PC-9 (cell line): ENCODE measurements at regions not wholly inside any gene's neighbourhood (a gene's known extent, or its start where the extent isn't known, plus 50 kb on each side); places are given as distances from the start of the nearest gene placed in this dataset.

Experiments
- BruUV-seq: library from RNA; stranded (reverse); fragments of 400-500 nt; replicated peaks from 2 replicates; lab custom pipeline; 2021; lab: Mats Ljungman, UMichigan
- CTCF ChIA-PET: fragments of 300-600 bp; sonication (Branson Sonifier 250); formaldehyde crosslinking; loops from one replicate; lab custom pipeline; 2022; ENCODE audit warnings: antibody characterized with exemption; lab: Charles Lee
- POLR2A ChIA-PET: fragments of 300-600 bp; sonication (Branson Sonifier 250); formaldehyde crosslinking; loops from one replicate; lab custom pipeline; 2022; ENCODE audit warnings: antibody characterized with exemption; ENCODE audit not compliant: unreplicated experiment; lab: Charles Lee
- DNase-seq, 2 experiments: peaks; one replicate each; pipeline versions ENCODE4 v3.0.0 to v3.0.0-alpha.2; 2015 to 2022; ENCODE audit warnings: mixed read lengths in 1 of 2
- H2AFZ ChIP-seq: fragments of 200-600 bp; sonication (generic); 2 replicates; pipeline ENCODE4 v1.8.1; 2017; ENCODE audit warnings: antibody characterized with exemption
- H3F3A ChIP-seq: fragments of 200-600 bp; sonication (generic); 2 replicates; pipeline ENCODE4 v1.8.1; 2017; ENCODE audit warnings: antibody characterized with exemption, mild to moderate bottlenecking, low read depth; ENCODE audit not compliant: insufficient read depth
- H3K27ac ChIP-seq: fragments of 200-600 bp; sonication (generic); 2 replicates; pipeline ENCODE4 v1.6.1; 2016; ENCODE audit warnings: mixed run types
- H3K27me3 ChIP-seq: fragments of 200-600 bp; sonication (generic); 2 replicates; pipeline ENCODE4 v1.6.1; 2016; ENCODE audit warnings: low read depth, mixed run types; ENCODE audit not compliant: insufficient read depth
- H3K36me3 ChIP-seq: fragments of 200-600 bp; sonication (generic); 2 replicates; pipeline ENCODE4 v1.6.1; 2016; ENCODE audit warnings: low read depth, mixed run types
- H3K4me1 ChIP-seq: fragments of 200-600 bp; sonication (generic); replicated peaks from 2 replicates; pipeline ENCODE4 v1.6.1; 2016; ENCODE audit warnings: mixed run types; ENCODE audit not compliant: insufficient read depth
- H3K4me2 ChIP-seq: fragments of 200-600 bp; sonication (generic); 2 replicates; pipeline ENCODE4 v1.6.1; 2017; ENCODE audit warnings: mixed run types
- H3K4me3 ChIP-seq: fragments of 200-600 bp; sonication (generic); 2 replicates; pipeline ENCODE4 v1.6.1; 2016; ENCODE audit warnings: mixed run types
- H3K79me2 ChIP-seq: fragments of 200-600 bp; sonication (generic); 2 replicates; pipeline ENCODE4 v1.6.1; 2017; ENCODE audit warnings: low read depth, mixed run types
- H3K9me2 ChIP-seq: fragments of 200-600 bp; sonication (generic); 2 replicates; pipeline ENCODE4 v1.8.1; 2017; ENCODE audit warnings: mild to moderate bottlenecking; ENCODE audit not compliant: insufficient read depth
- H3K9me3 ChIP-seq: fragments of 200-600 bp; sonication (generic); 2 replicates; pipeline ENCODE4 v1.8.1; 2016; ENCODE audit warnings: low read depth; ENCODE audit not compliant: insufficient read depth
- H4K20me1 ChIP-seq: fragments of 200-600 bp; sonication (generic); 2 replicates; pipeline ENCODE4 v1.8.1; 2017; ENCODE audit not compliant: insufficient read depth
- CTCF ChIP-seq: fragments of 200-600 bp; sonication (generic); conservative IDR thresholded peaks from 2 replicates; pipeline ENCODE4 v1.6.1; 2017; ENCODE audit warnings: mixed run types, antibody characterized with exemption, mild to moderate bottlenecking, moderate library complexity
- EZH2 ChIP-seq: fragments of 200-600 bp; sonication (generic); IDR thresholded peaks from 2 replicates; pipeline ENCODE4 v1.8.0; 2017; ENCODE audit warnings: antibody characterized with exemption, low read depth
- intact Hi-C: fragments of 100-400 bp; cut with micrococcal nuclease; formaldehyde crosslinking; loops from one replicate; pipeline ENCODE4 v1.10.0; 2022; ENCODE audit not compliant: unreplicated experiment

- POLR2A ChIA-PET = no interaction called here
- no TSS peak for BruUV-seq
- TF ChIP-seq EZH2 (no peak), CTCF (no peak)
Measured at GRCh38 chr11:104546501-104546900, 351.8 kb downstream of the CASP12 start.

GRCh38 chr11:104541701-104542100, 356.6 kb downstream of the CASP12 start:
- BruUV-seq = no TSS peak
- Histone ChIP-seq H4K20me1 (no peaks in the 10 kb centered on the region), H3K79me2 (no peaks in the 10 kb centered on the region), H3K4me1 (no peaks in the 10 kb centered on the region), H3K27ac (no peak overlapping the region), H3K4me2 (no peak overlapping the region), H3K27me3 (no peaks in the 10 kb centered on the region), H2AFZ (no peak overlapping the region), H3K9me3 (no peaks in the 10 kb centered on the region), H3K36me3 (no peaks in the 10 kb centered on the region), H3F3A (no peaks in the 10 kb centered on the region), H3K9me2 (no peaks in the 10 kb centered on the region), H3K4me3 (no peak overlapping the region)
- TF ChIP-seq CTCF (no peak), EZH2 (no peak)
- ChIA-PET POLR2A (no interaction called here), CTCF (no interaction called here)
- no peak for DNase-seq
- intact Hi-C loops = no loop called here

More at GRCh38 chr11:104546501-104546900, 351.8 kb downstream of the CASP12 start:
- Histone ChIP-seq H3K36me3 (no peaks in the 10 kb centered on the region), H3K27ac (no peak overlapping the region), H3K79me2 (no peaks in the 10 kb centered on the region), H3K4me2 (no peak overlapping the region), H3K9me2 (no peaks in the 10 kb centered on the region), H3K9me3 (no peaks in the 10 kb centered on the region), H3K4me3 (no peak overlapping the region), H3K27me3 (no peaks in the 10 kb centered on the region), H4K20me1 (no peaks in the 10 kb centered on the region), H3F3A (no peaks in the 10 kb centered on the region), H3K4me1 (no peaks in the 10 kb centered on the region), H2AFZ (no peak overlapping the region)
- CTCF ChIA-PET = no interaction called here
- no peak for DNase-seq
- intact Hi-C loops = no loop called here

- Histone ChIP-seq H3F3A (no peaks in the 10 kb centered on the region), H3K79me2 (no peaks in the 10 kb centered on the region), H2AFZ (no peak overlapping the region), H3K4me3 (no peak overlapping the region), H3K9me2 (no peaks in the 10 kb centered on the region), H3K27ac (no peak overlapping the region), H3K4me2 (no peak overlapping the region), H4K20me1 (no peaks in the 10 kb centered on the region), H3K4me1 (peaks cover 7% of the 10 kb centered on the region), H3K9me3 (no peaks in the 10 kb centered on the region), H3K27me3 (no peaks in the 10 kb centered on the region), H3K36me3 (no peaks in the 10 kb centered on the region)
- DNase-seq = no peak
- TF ChIP-seq EZH2 = no peak
- TF ChIP-seq CTCF = no peak
- no TSS peak for BruUV-seq
- ChIA-PET CTCF (no interaction called here), POLR2A (no interaction called here)
- intact Hi-C loops = no loop called here
Measured at GRCh38 chr11:104538313-104538712, 359.9 kb downstream of the CASP12 start.
